GM21723 (cell line): ENCODE measurements at regions not wholly inside any gene's neighbourhood (a gene's known extent, or its start where the extent isn't known, plus 50 kb on each side); places are given as distances from the start of the nearest gene placed in this dataset.

ENCODE experiments used
- ATAC-seq: cut with Tn5 transposase; IDR thresholded peaks from one replicate; pipeline ENCODE4 v1.9.1; 2021; ENCODE audit warnings: mild to moderate bottlenecking, moderate library complexity; ENCODE audit not compliant: unreplicated experiment

DNA sequence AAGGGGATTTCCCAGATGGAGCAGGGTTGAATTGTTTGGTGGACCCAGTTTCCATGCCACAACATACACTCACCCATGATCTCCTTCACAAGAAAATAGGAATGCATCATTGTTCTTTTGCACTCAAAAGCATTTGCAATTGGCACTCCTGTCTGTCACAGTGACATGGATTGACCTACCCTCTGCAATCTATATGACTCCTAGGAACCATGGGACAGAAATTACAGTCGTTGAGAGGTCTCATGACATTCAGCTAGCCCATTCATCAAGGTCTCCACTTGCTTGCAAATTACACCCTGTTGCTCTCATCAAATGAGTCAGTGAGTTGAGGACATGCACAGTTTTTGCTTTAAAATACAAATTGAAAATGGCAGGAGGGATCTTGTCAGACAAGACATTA lies 448.5 kb downstream of the LPIN1 start:
- ATAC-seq: no peak

DNA sequence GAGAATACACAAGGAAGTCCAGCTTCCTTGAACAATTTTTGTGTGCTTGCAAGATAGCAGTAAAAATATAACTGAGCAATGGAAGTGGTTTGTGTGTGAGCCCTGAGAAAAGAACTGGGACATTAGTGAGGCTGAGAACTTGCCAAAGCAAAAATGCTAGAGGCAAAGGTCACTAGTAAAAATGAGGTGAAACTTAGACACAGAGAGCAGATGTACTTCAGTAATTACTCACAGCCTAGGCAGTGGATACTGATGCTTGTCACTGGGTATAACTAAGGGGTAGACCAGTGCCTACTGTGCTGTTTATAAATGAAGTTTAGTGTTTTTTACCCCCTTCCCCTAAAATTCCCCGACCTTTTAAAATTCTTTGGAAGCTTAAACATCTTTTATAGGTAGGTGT lies 450.1 kb downstream of the LPIN1 start:
- ATAC-seq: no peak

DNA sequence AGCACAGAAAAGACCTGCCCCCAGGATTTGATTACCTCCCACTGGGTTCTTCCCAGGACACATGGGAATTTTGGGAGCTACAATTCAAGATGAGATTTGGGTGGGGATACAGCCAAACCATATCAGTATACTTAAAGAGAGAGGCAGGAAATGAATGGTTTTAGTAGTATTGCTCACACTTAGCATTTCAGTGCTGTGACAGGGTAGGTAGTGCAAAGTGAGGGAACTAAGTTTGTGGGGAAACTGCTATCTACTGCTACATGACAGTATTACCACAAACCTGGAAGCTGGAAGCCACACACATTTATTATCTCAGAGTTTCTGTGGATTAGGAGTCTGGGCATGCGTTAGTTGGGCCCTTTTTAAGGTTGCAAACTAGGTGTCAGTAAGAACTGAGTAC lies 450.7 kb downstream of the LPIN1 start:
- ATAC-seq: no peak

DNA sequence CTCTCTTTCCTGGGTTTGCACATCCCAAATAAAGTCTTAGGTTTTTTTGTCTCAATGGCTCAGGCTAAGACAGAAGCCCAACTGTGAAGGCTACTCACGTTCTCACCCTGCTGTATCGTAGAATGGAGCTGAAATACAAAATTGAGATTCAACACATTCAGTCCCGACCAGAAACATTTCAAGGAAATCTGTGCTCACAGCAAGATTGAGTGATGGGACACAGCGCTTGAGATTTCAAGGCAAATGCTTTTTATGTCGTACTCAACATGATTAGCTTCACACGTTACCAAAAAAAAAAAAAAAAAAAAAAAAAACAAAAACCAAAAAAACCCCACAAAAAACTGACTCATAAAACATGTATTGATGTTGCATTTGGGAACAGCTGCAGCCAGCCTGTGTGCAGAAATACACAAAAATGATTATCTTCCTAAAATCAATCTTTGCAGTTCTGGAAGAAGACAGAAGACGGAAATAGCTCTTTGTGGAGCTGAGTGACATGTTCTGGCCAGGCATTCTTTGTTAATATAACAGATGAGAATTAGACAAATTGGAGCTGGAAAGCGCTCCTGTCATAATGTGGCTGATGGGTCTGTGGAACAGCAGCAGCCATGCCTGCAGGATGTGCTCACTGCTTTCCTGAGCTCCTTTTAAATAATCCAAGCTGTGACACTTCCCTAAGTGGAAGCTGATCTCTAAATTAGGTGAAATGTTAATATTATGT lies 453.2 kb downstream of the LPIN1 start:
- ATAC-seq: no peak

DNA sequence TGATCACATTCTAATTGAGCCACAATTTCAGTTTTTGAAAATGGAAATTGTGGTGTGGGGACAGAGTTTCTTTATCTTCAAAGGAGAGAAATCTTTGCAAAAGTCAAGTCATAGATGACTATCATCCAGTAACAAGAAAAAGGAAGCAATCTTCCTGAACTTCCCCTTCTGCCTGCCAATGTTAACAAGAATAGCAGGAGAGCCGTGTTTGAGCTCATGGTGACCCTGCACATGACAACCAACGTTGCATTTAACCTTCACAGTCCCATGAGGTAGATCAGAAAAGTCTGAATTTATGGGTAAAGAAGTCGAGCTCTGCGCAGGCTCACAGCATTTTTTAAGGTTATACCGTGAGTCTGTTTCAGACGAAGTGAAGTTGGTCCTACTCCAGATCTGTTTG lies 454.9 kb downstream of the LPIN1 start:
- ATAC-seq: no peak

DNA sequence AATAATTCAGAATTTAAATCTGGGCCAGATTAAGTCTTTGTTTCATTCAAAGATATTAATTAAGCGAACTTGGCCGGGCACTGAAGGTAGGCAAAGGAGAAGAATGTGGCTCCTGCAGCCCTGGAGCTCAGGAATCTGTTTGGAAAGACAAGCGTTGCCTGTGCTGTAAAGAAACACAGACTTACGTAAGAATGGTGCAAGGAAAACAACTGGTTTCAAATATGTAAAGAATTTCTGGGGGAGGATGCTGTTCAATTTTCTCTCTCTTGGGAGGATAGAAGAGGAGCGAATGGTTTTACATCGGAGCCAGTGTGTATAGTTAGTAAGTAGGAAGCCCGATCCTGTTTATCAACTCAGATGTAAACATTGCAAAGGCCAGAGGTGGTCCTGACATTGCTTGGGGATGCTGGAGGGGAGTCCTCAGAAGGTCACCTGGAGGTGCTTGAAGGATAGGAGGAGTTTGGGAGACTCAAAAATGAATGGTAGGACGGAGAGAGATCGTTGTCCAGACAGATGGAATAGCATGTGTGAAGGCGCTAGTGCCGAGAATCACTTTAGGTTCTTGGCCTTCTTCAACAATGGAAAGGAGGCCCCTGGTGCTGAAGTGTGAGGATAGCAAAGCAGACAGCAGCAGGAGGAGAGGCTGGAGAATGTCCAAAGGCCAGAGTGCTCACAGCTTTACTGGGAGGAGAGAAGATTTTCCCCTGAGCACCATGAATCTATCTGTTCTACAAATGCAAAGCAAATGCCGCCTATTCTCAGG lies 456.1 kb downstream of the LPIN1 start:
- no peak for ATAC-seq

DNA sequence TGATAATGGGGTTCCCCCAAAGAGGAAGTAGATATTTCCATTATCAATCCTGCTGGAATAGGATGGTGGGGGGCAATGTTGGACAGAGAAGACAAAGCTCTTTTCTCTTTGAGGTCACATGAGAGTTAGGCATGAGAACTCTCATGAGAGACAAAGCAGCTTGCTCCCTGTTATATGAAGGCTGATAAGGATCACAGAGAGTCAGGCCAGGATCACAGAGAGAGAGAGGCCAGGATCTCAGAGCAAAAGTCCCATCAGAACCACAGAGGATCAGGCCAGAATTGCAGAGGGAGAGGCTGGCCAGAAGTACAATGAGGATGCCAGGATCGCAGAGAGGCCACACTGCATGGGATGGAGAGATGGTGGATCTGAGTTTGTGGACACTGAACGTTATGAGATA lies 457.1 kb downstream of the LPIN1 start:
- ATAC-seq: no peak

DNA sequence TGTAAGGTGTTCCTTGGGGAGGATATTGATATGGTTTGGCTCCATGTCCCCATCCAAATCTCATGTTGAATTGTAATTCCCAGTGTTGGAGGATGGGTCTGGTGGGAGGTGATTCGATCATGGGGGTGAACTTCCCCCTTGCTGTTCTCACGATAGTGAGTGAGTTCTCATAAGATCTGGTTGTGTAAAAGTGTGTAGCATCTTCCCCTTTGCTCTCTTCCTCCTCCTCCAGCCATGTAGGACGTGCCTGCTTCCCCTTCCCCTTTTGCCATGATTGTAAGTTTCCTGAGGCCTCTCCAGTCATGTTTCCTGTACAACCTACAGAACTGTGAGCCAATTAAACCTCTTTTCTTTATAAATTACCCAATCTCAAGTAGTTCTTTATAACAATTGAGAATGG lies 458.7 kb downstream of the LPIN1 start:
- no peak for ATAC-seq

DNA sequence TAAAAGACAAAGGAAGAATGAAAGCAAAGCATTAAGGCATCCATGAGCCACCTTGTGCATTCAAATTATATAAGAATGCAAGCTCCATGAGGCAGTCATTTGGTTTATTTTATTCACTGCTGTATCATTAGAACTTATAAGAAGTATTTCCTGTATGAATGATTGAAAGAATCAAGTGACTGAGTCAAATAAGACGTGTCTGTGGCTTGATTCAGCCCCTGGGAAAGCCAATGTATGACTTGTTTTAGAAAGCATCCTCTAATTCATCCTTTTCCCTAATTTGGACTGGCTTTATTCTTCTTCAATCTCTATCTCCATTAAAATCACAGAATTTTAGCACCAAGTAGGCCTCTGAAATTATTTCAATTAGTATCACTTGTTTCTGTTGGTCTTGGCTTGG lies 461.1 kb downstream of the LPIN1 start:
- no peak for ATAC-seq

DNA sequence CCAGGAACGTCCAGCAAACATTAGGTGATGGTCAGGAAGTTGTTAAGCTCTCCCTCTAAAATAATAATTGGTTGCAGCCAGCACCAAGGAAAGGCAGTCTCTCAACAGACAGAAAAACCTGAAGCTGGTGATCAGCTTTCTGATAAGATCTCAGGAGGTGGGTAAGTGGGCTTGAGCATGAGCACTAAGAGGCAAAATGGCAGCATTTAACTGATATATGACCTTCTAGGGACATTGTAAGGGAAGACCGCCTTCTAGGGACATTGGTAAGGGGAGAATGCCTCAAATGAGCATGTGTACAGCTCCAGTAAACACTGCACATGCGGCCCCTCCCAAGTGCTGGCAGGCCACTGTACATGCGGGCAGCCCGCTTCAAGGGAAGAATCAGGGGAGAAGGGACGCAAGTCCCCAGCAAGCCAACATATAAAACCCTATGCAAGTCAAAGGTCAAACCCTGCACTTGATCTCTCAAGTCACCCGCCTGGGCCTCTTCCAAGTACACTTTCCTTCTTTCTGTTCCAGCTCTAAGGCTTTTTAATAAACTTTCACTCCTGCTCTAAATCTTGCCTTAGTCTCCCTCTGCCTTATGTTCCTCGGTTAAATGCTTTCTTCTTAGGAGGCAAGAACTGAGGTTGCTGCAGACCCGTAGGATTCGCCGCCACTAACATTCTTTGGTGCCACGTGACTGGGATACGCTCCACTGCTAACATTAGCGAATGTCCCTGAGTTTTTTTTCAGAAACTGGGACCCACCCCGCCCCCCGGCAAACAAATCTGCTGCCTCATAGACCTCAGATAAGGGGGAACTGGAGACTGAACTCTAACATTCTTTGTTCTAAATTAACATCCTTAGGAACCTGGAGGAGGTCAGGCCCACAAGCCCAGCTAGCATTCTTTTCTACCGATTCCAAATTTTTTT lies 463.8 kb downstream of the LPIN1 start:
- ATAC-seq: no peak

DNA sequence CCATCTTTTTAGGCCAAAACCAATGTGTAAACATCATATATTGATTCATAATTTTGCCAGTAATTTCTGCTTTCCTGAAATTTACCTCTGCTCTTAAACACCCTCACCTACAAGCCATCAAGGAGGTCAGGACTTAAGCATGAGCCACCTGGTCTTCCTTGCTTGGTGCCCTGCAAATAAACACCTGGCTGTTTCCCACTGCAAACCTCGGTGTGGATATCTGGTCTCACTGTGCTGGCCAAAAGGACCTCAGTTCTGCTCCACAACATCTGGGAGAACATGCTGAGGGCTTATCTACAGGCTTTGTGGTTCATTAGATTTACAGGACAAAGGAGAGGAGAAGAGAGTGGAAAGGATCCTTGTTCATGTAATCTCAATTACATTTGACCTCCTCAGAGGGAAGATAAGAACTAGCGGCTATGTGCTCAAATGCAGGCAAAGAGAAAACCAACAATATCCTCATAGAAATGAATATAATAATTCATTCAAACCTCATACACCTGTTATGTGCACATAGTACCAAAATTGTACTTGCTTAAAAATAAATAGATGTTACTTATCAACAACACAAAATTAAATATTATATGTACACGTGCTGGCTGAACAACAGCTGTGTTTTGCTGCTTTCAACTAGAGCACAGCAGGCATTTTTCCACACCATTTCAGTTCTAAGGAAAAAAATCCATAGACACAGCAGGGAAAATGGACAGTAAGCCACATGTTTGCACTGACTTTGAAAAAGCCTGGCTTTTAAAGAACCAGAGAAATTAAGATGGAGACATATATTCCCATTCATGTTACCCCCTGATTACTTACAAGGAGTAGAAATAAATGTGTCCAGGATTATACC lies 465.1 kb downstream of the LPIN1 start:
- ATAC-seq: no peak

DNA sequence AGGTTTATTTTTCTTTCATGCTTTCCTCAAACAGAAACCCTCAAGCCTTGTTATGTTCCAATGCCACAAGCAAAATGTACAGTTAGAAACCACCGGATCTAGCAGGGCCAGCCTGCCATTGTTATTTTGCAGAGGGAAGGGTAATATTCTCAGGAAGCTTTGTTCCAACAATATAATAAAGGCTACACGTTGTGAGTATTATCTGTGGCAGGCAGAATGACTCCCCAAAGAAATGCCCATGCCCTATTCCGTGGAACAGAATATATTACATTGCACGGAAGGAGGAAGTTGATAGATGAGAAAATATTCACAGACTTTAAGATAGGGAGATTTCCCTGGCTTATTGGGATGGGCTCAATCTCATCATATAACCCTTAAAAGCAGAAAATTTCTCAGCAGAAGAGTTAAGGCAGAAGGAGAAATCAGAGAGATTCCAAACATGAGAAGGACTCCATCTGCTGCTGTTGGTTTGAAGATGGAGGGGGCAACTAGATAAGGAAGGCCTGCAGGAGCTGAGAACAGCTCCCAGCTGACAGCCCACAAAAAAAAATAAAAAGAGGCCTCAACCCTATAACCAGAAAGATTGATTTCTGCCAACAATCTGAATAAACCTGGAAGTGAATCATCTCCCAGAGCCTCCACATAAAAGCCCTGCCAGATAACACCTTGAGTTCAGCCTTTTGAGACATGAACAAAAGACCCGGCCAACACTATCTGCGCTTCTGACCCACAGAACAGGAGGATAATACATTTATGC lies 466.6 kb downstream of the LPIN1 start:
- no peak for ATAC-seq

DNA sequence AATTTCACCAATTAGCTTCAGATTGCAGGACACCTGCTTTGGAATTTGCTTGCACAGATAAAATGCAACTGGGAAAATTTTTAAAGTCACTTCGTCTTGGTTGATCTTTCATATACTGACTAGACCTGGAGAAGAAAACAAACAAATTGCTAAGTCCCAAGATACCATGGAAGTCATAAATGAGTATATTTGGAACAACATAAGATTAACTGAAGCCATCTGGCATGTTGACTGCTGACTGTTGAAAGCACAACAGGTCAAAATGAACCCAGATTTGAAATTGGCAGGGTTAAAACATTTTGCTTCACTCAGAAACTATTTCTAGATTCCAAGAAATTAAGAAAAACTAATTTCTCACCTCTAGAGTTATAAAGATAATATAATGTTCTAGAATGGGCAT lies 470.7 kb downstream of the LPIN1 start:
- ATAC-seq: no peak

DNA sequence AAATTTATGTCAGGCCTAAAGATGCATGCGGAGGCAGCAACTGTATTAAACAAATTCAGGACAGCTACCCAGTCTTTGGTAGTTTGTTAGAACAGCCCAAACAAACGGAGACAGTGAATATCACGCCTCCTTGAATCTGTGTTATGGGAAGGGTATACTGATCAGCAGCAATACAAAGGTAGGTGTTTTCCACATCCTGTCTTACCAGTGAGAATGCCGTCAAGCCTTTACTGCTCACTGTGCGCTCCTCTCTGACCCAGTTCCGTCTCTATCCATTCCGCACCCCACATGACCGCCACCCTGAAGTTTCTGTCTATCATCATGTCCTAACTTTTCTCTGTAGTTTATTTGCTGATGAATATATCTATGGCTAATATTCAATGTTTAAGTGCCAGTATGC lies 473.3 kb downstream of the LPIN1 start:
- ATAC-seq: no peak

DNA sequence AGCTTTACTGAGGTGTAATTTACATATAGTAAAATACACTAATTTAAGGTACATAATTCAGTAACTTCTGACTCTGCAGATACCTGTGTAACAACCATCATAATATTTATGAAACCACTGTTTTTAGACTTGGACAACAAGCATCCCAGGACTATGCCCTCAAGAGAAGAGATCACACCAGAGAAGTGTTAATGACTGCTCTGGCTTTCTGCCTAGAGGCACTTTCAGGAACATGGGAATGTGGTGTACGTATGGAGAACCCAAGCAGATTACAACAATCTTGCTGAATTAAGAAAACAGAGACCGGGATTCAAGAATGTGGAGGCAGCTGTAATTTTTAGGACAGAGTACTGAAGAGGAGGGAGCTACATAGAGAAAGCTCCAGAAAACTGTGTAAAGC lies 475.2 kb downstream of the LPIN1 start:
- no peak for ATAC-seq

DNA sequence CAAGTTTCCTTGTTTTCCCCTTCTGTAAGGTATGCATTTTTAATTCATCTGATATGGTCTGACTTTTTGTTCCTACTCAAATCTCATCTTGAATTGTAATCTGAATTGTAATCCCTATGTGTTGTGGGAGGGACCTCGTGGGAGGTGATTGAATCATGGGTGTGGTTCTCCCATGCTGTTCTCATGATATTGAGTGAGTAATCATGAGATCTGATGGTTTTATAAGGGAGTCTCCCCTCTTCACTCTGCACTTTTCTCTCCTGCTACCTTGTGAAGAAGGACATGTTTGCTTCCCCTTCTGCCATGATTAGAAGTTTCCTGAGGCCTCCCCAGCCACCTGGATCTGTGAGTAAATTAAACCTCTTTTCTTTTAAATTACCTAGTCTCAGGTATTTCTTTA lies 476.1 kb downstream of the LPIN1 start:
- ATAC-seq: no peak

DNA sequence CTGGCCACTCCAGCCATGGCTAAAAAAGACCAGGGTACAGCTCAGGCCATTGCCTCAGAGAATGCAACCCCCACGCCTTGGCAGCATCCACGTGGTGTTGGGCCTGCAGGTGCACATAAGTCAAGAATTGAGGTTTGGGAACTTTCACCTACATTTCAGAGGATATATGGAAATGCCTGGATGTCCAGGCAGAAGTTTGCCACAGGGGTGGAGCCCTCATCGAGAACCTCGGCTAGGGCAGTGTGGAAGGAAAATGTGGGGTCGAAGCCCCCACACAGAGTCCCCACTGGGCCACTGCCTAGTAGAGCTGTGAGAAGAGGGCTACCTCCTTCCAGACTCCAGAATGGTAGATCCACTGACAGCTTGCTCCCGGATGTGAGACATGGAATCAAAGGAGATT lies 477.3 kb downstream of the LPIN1 start:
- no peak for ATAC-seq

DNA sequence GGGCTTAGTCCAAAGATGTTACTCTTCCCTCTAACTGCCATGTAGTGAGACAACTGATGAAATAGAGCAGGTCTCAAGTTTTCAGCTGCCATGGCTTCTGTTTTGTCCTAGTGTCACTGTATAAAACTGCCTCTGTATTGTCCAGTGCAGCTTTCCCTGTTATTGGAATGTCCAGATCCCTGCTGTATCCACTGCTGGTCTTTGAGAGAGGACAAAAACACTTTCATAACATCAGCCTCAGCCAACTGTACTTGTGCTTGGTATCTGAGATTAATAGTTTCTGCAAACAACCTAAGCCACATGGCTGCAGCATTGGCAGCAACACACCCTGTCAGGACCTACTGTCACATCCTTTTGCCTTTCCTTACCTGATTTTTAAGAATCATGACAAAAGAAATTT lies 480.2 kb downstream of the LPIN1 start:
- no peak for ATAC-seq

DNA sequence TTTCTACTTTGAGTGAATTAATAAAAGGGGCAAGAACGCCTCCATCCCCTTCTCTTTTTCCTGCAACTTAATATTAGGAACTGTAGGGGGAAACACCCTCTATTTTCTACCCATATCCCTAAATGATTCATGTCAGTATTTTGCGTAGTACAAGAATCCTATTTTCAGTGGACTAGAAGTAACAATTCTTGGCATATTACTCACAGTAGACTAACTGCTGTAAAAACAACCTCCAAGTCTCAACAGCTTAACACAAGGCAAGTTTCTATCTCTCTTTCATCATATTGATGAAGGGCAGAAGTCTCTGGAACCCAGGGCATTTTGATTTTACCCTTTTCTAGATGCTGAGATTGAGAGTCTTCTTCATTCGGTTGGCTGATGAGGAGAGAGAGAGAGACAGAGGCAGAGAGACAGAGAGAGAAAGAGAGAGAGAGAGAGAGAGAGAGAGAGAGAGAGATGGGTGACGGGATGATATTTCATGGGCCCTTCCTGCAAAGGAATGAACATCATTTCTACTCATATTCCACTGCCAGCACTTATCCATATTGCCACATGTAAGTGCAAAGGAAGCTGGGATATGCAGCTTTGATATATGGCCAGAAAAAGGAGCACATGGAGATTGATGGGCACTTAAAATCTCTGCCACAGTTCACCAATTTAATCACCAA lies 481.6 kb downstream of the LPIN1 start:
- no peak for ATAC-seq
